ENCODE measurements at regions not wholly inside any gene's neighbourhood (a gene's known extent, or its start where the extent isn't known, plus 50 kb on each side); places are given as distances from the start of the nearest gene placed in this dataset.

GRCh38 chr6:17027441-17027840 lies 74.4 kb upstream of the STMND1 start:
- TF ChIP-seq CTCF (IDR thresholded peaks at IDR 0.05) (no peak), POLR2A (IDR thresholded peaks at IDR 0.05) (no peak), POLR2AphosphoS5 (IDR thresholded peaks at IDR 0.05) (no peak), EP300 (IDR thresholded peaks at IDR 0.05) (no peak)
